Caco-2 (cell line): ENCODE measurements at regions not wholly inside any gene's neighbourhood (a gene's known extent, or its start where the extent isn't known, plus 50 kb on each side); places are given as distances from the start of the nearest gene placed in this dataset.

ENCODE experiments used
- BruUV-seq: library from RNA; stranded (reverse); fragments of 400-500 nt; replicated peaks from 2 replicates; lab custom pipeline; 2021; lab: Mats Ljungman, UMichigan
- CTCF ChIA-PET: fragments of 300-600 bp; sonication (Branson Sonifier 250); formaldehyde crosslinking; loops from one replicate; lab custom pipeline; 2022; ENCODE audit warnings: antibody characterized with exemption; lab: Charles Lee
- POLR2A ChIA-PET: fragments of 300-600 bp; sonication (Branson Sonifier 250); formaldehyde crosslinking; loops from one replicate; lab custom pipeline; 2022; ENCODE audit warnings: antibody characterized with exemption; lab: Charles Lee
- DNase-seq, 2 experiments: peaks; one replicate each; pipeline versions ENCODE4 v3.0.0 to v3.0.0-alpha.2; 2020 to 2022
- H3K27me3 ChIP-seq: replicated peaks from 2 replicates; pipeline ENCODE4 v1.6.0; 2011; ENCODE audit warnings: low read length; ENCODE audit not compliant: control insufficient read depth, insufficient read depth
- H3K36me3 ChIP-seq: 2 replicates; pipeline ENCODE4 v1.5.1; 2011; ENCODE audit warnings: low read length; ENCODE audit not compliant: control insufficient read depth, insufficient read depth
- H3K4me1 ChIP-seq: fragments of 250-450 bp; sonication (Bioruptor Pico); 2 replicates; pipeline ENCODE4 v1.5.1; 2020; ENCODE audit warnings: mild to moderate bottlenecking
- H3K4me3 ChIP-seq: 2 replicates; pipeline ENCODE4 v1.5.1; 2011; ENCODE audit warnings: low read depth, mild to moderate bottlenecking, control low read depth, low read length
- H3K9me3 ChIP-seq: fragments of 250-450 bp; sonication (Bioruptor Pico); 2 replicates; pipeline ENCODE4 v1.5.1; 2020; ENCODE audit warnings: mild to moderate bottlenecking, moderate library complexity
- H3K27ac Mint-ChIP-seq: one replicate; pipeline ENCODE4 v1.8.0; 2022; ENCODE audit warnings: mixed read lengths; ENCODE audit not compliant: unreplicated experiment
- H3K27me3 Mint-ChIP-seq: one replicate; pipeline ENCODE4 v1.8.0; 2022; ENCODE audit warnings: mixed read lengths; ENCODE audit not compliant: insufficient read depth, unreplicated experiment
- H3K36me3 Mint-ChIP-seq: one replicate; pipeline ENCODE4 v1.8.0; 2022; ENCODE audit warnings: mild to moderate bottlenecking, mixed read lengths; ENCODE audit not compliant: insufficient read depth, unreplicated experiment
- H3K4me1 Mint-ChIP-seq: one replicate; pipeline ENCODE4 v1.8.0; 2022; ENCODE audit warnings: low read depth, mixed read lengths; ENCODE audit not compliant: unreplicated experiment
- H3K4me3 Mint-ChIP-seq: one replicate; pipeline ENCODE4 v1.8.0; 2022; ENCODE audit warnings: mild to moderate bottlenecking, moderate library complexity, mixed read lengths; ENCODE audit not compliant: unreplicated experiment
- H3K9me3 Mint-ChIP-seq: one replicate; pipeline ENCODE4 v1.8.0; 2022; ENCODE audit warnings: mixed read lengths; ENCODE audit not compliant: unreplicated experiment
- CTCF ChIP-seq, 2 experiments: fragments of 200-600 bp in 1 of 2; IDR thresholded peaks; 1 replicate in 1 of 2; 2 replicates in 1 of 2; pipeline versions ENCODE4 v1.5.1 to v1.8.0; 2011 to 2022; ENCODE audit warnings: antibody characterized with exemption in 1 of 2, control low read depth in 1 of 2, inconsistent platforms in 1 of 2, low read depth in 1 of 2, low read length in 1 of 2, mild to moderate bottlenecking in 1 of 2, moderate library complexity in 1 of 2; ENCODE audit not compliant: insufficient read depth in 1 of 2, severe bottlenecking in 1 of 2, unreplicated experiment in 1 of 2
- intact Hi-C: fragments of 100-400 bp; cut with micrococcal nuclease; formaldehyde crosslinking; loops from one replicate; pipeline ENCODE4 v1.10.0; 2022; ENCODE audit not compliant: unreplicated experiment

GRCh38 chr6:21984135-21984534 lies 312.7 kb downstream of the PRL start:
- H3K27me3 ChIP-seq, result no peaks in the 10 kb centered on the region
- ChIA-PET CTCF (no interaction called here), POLR2A (no interaction called here)
- no peaks in the 10 kb centered on the region for H3K9me3 ChIP-seq
- no peak for DNase-seq
- no peak overlapping the region for H3K4me3 Mint-ChIP-seq
- no TSS peak for BruUV-seq
- H3K27me3 Mint-ChIP-seq, result no peaks in the 10 kb centered on the region
- intact Hi-C loops, result no loop called here
- no peak overlapping the region for H3K27ac Mint-ChIP-seq
- no peaks in the 10 kb centered on the region for H3K4me1 ChIP-seq
- H3K4me1 Mint-ChIP-seq, result peaks cover 10% of the 10 kb centered on the region
- no peak overlapping the region for H3K4me3 ChIP-seq
- peaks cover 23% of the 10 kb centered on the region for H3K9me3 Mint-ChIP-seq
- no peaks in the 10 kb centered on the region; the same call in 1 of the 2 replicates for H3K36me3 ChIP-seq
- no peaks in the 10 kb centered on the region for H3K36me3 Mint-ChIP-seq
- TF ChIP-seq CTCF (IDR thresholded peaks at IDR 0.05; ENCODE audit: insufficient read depth in 1 of 2, low read depth in 1 of 2, low read length in 1 of 2, severe bottlenecking in 1 of 2, unreplicated experiment in 1 of 2), result no peak

- H3K36me3 Mint-ChIP-seq, result no peaks in the 10 kb centered on the region
- H3K9me3 Mint-ChIP-seq, result peaks cover 23% of the 10 kb centered on the region
- DNase-seq, result no peak
- intact Hi-C loops, result no loop called here
- Histone ChIP-seq H3K4me3 (no peak overlapping the region), H3K27me3 (no peaks in the 10 kb centered on the region), H3K4me1 (no peaks in the 10 kb centered on the region), H3K9me3 (no peaks in the 10 kb centered on the region), H3K36me3 (no peaks in the 10 kb centered on the region; the same call in 1 of the 2 replicates)
- H3K27ac Mint-ChIP-seq, result no peak overlapping the region
- CTCF ChIA-PET, result no interaction called here
- peaks cover 10% of the 10 kb centered on the region for H3K4me1 Mint-ChIP-seq
- no peak for TF ChIP-seq CTCF (IDR thresholded peaks at IDR 0.05; ENCODE audit: insufficient read depth in 1 of 2, low read depth in 1 of 2, low read length in 1 of 2, severe bottlenecking in 1 of 2, unreplicated experiment in 1 of 2)
- BruUV-seq, result no TSS peak
- no peak overlapping the region for H3K4me3 Mint-ChIP-seq
- H3K27me3 Mint-ChIP-seq, result no peaks in the 10 kb centered on the region
- POLR2A ChIA-PET, result no interaction called here
These were observed 312.3 kb downstream of the PRL start for GRCh38 chr6:21984561-21984960.

GRCh38 chr6:21985904-21986303 lies 310.9 kb downstream of the PRL start:
- intact Hi-C loops, result no loop called here
- no peak overlapping the region for H3K4me3 Mint-ChIP-seq
- Histone ChIP-seq H3K36me3 (no peaks in the 10 kb centered on the region), H3K27me3 (no peaks in the 10 kb centered on the region), H3K4me3 (no peak overlapping the region), H3K4me1 (no peaks in the 10 kb centered on the region), H3K9me3 (no peaks in the 10 kb centered on the region)
- H3K9me3 Mint-ChIP-seq, result peaks cover 13% of the 10 kb centered on the region
- H3K36me3 Mint-ChIP-seq, result no peaks in the 10 kb centered on the region
- BruUV-seq, result no TSS peak
- peaks cover 10% of the 10 kb centered on the region for H3K4me1 Mint-ChIP-seq
- no peaks in the 10 kb centered on the region for H3K27me3 Mint-ChIP-seq
- ChIA-PET POLR2A (no interaction called here), CTCF (no interaction called here)
- DNase-seq, result no peak
- no peak for TF ChIP-seq CTCF (IDR thresholded peaks at IDR 0.05; ENCODE audit: insufficient read depth in 1 of 2, low read depth in 1 of 2, low read length in 1 of 2, severe bottlenecking in 1 of 2, unreplicated experiment in 1 of 2)
- H3K27ac Mint-ChIP-seq, result no peak overlapping the region
